ENCODE measurements at regions not wholly inside any gene's neighbourhood (a gene's known extent, or its start where the extent isn't known, plus 50 kb on each side); places are given as distances from the start of the nearest gene placed in this dataset.

GRCh38 chr13:64782466-64782865 is 2447.7 kb downstream of the PCDH9 start:
- no peak for TF ChIP-seq JUNB (IDR thresholded peaks at IDR 0.05)
- TF ChIP-seq RAD21 (IDR thresholded peaks at IDR 0.05; ENCODE audit: insufficient read depth, low read depth, low read length), result no peak
- no peak for TF ChIP-seq ZNF274 (IDR thresholded peaks at IDR 0.05; ENCODE audit: insufficient read depth, insufficient read length)
